ENCODE measurements at regions not wholly inside any gene's neighbourhood (a gene's known extent, or its start where the extent isn't known, plus 50 kb on each side); places are given as distances from the start of the nearest gene placed in this dataset.

GRCh38 chr16:85338638-85338982 lies 226.3 kb upstream of the CIBAR2 start:
- no peaks in the 10 kb centered on the region for H3K27me3 ChIP-seq
- no peak for TF ChIP-seq POLR2A (IDR thresholded peaks at IDR 0.05)
- TF ChIP-seq CTCF (IDR thresholded peaks at IDR 0.05) = no peak
- H3K4me1 ChIP-seq = no peaks in the 10 kb centered on the region
- no peak overlapping the region for H3K4me3 ChIP-seq
- 98% methylated on average over 15 of the region's 15 CpGs for WGBS, 2 donors
- H3K36me3 ChIP-seq (ENCODE audit: low read depth, missing control alignments) = no peaks in the 10 kb centered on the region
- intact Hi-C loops (cut with DNase I; ENCODE audit: low total_unique reads) = no loop called here
- H3K27ac ChIP-seq = no peak overlapping the region
- no peaks in the 10 kb centered on the region for H3K9me3 ChIP-seq
- no peak for DNase-seq

DNA sequence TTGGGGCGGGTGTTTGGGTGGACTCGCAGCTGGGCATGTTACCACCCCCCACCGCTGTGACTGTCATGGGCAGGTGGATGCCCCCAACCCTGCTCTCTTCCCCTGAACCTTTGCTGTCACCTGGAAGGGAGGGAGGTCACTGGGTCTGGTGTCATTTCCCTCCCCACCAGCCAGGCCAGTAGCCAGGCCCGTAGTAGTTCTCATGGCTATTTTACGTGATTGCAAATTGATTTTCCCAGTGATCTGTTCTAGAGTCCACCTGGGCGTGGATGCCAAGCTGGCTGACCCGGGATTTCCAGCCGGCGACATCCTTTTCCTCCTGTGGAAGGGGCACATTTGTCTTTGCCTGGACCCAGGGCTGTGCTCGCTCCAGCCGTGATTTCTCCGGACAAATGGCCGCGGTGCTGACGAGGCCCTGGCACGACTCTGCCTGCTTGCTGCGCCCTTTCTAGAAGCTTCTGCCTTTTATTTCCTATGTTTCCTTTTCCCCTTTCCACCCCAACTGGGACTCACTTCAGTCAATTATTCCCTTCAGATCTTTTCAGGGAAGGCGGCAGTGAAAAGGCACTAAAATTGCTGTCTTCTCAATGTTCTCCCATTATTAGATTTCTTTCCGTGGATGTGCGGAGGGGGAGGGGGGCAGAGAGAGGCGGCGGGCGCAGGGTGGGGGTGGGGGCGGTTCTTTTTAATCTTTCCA lies 226.9 kb upstream of the CIBAR2 start:
- intact Hi-C loops (cut with DNase I; ENCODE audit: low total_unique reads) = no loop called here
- Histone ChIP-seq H3K4me1 (no peaks in the 10 kb centered on the region), H3K27ac (no peak overlapping the region), H3K9me3 (no peaks in the 10 kb centered on the region), H3K4me3 (no peak overlapping the region), H3K27me3 (no peaks in the 10 kb centered on the region), H3K36me3 (ENCODE audit: low read depth, missing control alignments) (no peaks in the 10 kb centered on the region)
- no peak for TF ChIP-seq CTCF (IDR thresholded peaks at IDR 0.05)
- no peak for TF ChIP-seq POLR2A (IDR thresholded peaks at IDR 0.05)
- 93 to 95% methylated on average over 24 of the region's 24 CpGs for WGBS, 2 donors
- DNase-seq = no peak

- H3K9me3 ChIP-seq = no peaks in the 10 kb centered on the region
- DNase-seq = no peak
- no peaks in the 10 kb centered on the region for H3K4me1 ChIP-seq
- 84 to 90% methylated on average over 15 to 19 of the region's 19 CpGs for WGBS, 2 donors
- intact Hi-C loops (cut with DNase I; ENCODE audit: low total_unique reads) = no loop called here
- TF ChIP-seq CTCF (IDR thresholded peaks at IDR 0.05) (no peak), POLR2A (IDR thresholded peaks at IDR 0.05) (no peak)
- no peak overlapping the region for H3K4me3 ChIP-seq
- H3K27me3 ChIP-seq = no peaks in the 10 kb centered on the region
- H3K27ac ChIP-seq = no peak overlapping the region
- H3K36me3 ChIP-seq (ENCODE audit: low read depth, missing control alignments) = no peaks in the 10 kb centered on the region
Observed at GRCh38 chr16:85341972-85342695, 229.9 kb upstream of the CIBAR2 start.

DNA sequence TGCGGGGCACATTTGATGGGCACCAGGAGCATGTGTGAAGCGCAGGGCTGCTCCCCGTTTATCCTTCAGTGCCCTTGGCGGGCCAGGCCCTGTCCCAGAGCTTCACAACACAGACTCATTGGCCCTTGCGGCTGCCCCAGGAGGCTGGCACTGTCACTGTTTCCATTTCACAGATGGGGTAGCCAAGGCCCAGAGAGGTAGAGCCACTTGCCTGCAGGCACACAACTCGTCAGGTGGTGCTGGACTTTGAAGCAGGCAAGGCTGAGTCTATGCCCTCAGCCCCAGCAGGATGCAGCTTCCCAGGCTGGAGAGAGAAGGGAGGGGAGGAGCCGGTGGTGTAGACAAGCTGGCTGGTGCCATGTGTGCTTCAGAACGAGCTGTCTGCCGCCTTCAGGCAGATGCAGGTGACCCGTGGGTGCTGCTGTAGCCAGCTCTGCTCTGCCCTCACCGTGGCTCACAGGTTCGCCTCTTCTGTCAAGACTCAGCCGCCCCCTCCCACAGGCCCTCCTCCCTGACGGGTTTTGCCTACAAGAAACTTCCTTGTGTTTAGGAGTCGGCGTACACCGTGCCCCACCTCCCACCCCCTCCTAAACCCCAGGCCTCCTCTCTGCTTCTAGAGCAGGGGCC lies 232.3 kb upstream of the CIBAR2 start:
- 84 to 88% methylated on average over 4 to 17 of the region's 17 CpGs for WGBS, 2 donors
- no peak overlapping the region for H3K27ac ChIP-seq
- H3K27me3 ChIP-seq = no peaks in the 10 kb centered on the region

More for the DNA sequence above, 232.3 kb upstream of the CIBAR2 start:
- Histone ChIP-seq H3K4me1 (peaks cover 11% of the 10 kb centered on the region), H3K4me3 (no peak overlapping the region), H3K36me3 (ENCODE audit: low read depth, missing control alignments) (no peaks in the 10 kb centered on the region), H3K9me3 (no peaks in the 10 kb centered on the region)
- no peak for TF ChIP-seq POLR2A (IDR thresholded peaks at IDR 0.05)
- TF ChIP-seq CTCF (IDR thresholded peaks at IDR 0.05) = no peak
- no peak for DNase-seq
- intact Hi-C loops (cut with DNase I; ENCODE audit: low total_unique reads) = no loop called here
